ENCODE measurements at regions not wholly inside any gene's neighbourhood (a gene's known extent, or its start where the extent isn't known, plus 50 kb on each side); places are given as distances from the start of the nearest gene placed in this dataset.
A peak's percentile ranks its signal among the peaks of the same experiment; 100 is the strongest.

GRCh38 chr3:174403831-174404230, 455.3 kb upstream of the NAALADL2 start:
- Histone ChIP-seq H4K5ac (ENCODE audit: low read length) (no peak overlapping the region), H4K8ac (ENCODE audit: low read depth, low read length) (no peak overlapping the region), H2BK120ac (ENCODE audit: low read depth, low read length) (no peak overlapping the region), H2BK5ac (ENCODE audit: low read length) (no peak overlapping the region), H3K18ac (ENCODE audit: low read length) (no peak overlapping the region), H3K36me3 (ENCODE audit: control insufficient read depth, insufficient read depth, low read length) (no peaks in the 10 kb centered on the region), H3K23ac (ENCODE audit: low read length) (no peak overlapping the region), H3K4me2 (ENCODE audit: low read length) (no peak overlapping the region), H3K27ac (ENCODE audit: low read depth, low read length) (no peak overlapping the region), H3K9ac (ENCODE audit: low read length) (no peak overlapping the region), H3K4me1 (ENCODE audit: control insufficient read depth, low read depth, low read length) (no peaks in the 10 kb centered on the region), H3K4me3 (ENCODE audit: low read length) (no peak overlapping the region), H3K4ac (ENCODE audit: low read depth, low read length) (no peak overlapping the region), H2AK5ac (ENCODE audit: low read length) (no peak overlapping the region), H2BK15ac (replicated peaks; ENCODE audit: low read depth) (no peak overlapping the region), H3K56ac (ENCODE audit: low read length) (no peak overlapping the region), H3K27me3 (ENCODE audit: insufficient read depth, low read length, poor library complexity) (no peaks in the 10 kb centered on the region), H3K79me2 (ENCODE audit: control insufficient read depth, insufficient read depth, low read length) (no peaks in the 10 kb centered on the region), H3K79me1 (ENCODE audit: low read length) (no peaks in the 10 kb centered on the region)
- no peak for DNase-seq

GRCh38 chr3:174408310-174408709, 450.8 kb upstream of the NAALADL2 start:
- no peak overlapping the region for H4K5ac ChIP-seq (ENCODE audit: low read length)
- no peak overlapping the region for H2BK5ac ChIP-seq (ENCODE audit: low read length)
- H4K8ac ChIP-seq (ENCODE audit: low read depth, low read length), result no peak overlapping the region
- no peak overlapping the region for H3K4ac ChIP-seq (ENCODE audit: low read depth, low read length)
- no peaks in the 10 kb centered on the region for H3K4me1 ChIP-seq (ENCODE audit: control insufficient read depth, low read depth, low read length)
- H3K4me2 ChIP-seq (ENCODE audit: low read length), result no peak overlapping the region
- no peak overlapping the region for H2BK120ac ChIP-seq (ENCODE audit: low read depth, low read length)
- no peak overlapping the region for H3K4me3 ChIP-seq (ENCODE audit: low read length)
- H3K79me1 ChIP-seq (ENCODE audit: low read length), result no peaks in the 10 kb centered on the region
- no peak overlapping the region for H3K18ac ChIP-seq (ENCODE audit: low read length)
- H3K79me2 ChIP-seq (ENCODE audit: control insufficient read depth, insufficient read depth, low read length), result no peaks in the 10 kb centered on the region
- no peaks in the 10 kb centered on the region for H3K36me3 ChIP-seq (ENCODE audit: control insufficient read depth, insufficient read depth, low read length)
- no peak overlapping the region for H3K56ac ChIP-seq (ENCODE audit: low read length)
- no CpG with 5 or more reads among the region's 14 CpGs for WGBS (ENCODE audit: extremely low coverage, insufficient coverage, low lambda C conversion rate)
- H3K9ac ChIP-seq (ENCODE audit: low read length), result no peak overlapping the region
- DNase-seq, result peak; percentile 18
- no peak overlapping the region for H3K27ac ChIP-seq (ENCODE audit: low read depth, low read length)
- no peak overlapping the region for H3K23ac ChIP-seq (ENCODE audit: low read length)
- H2AK5ac ChIP-seq (ENCODE audit: low read length), result no peak overlapping the region
- H3K27me3 ChIP-seq (ENCODE audit: insufficient read depth, low read length, poor library complexity), result no peaks in the 10 kb centered on the region
- no peak overlapping the region for H2BK15ac ChIP-seq (replicated peaks; ENCODE audit: low read depth)

GRCh38 chr3:174409086-174409743, 449.9 kb upstream of the NAALADL2 start:
- H2BK15ac ChIP-seq (replicated peaks; ENCODE audit: low read depth), result no peak overlapping the region
- no peak overlapping the region for H3K4me3 ChIP-seq (ENCODE audit: low read length)
- no peaks in the 10 kb centered on the region for H3K4me1 ChIP-seq (ENCODE audit: control insufficient read depth, low read depth, low read length)
- H2BK5ac ChIP-seq (ENCODE audit: low read length), result no peak overlapping the region
- no peaks in the 10 kb centered on the region for H3K79me1 ChIP-seq (ENCODE audit: low read length)
- no peak overlapping the region for H3K9ac ChIP-seq (ENCODE audit: low read length)
- H3K36me3 ChIP-seq (ENCODE audit: control insufficient read depth, insufficient read depth, low read length), result no peaks in the 10 kb centered on the region
- H3K79me2 ChIP-seq (ENCODE audit: control insufficient read depth, insufficient read depth, low read length), result no peaks in the 10 kb centered on the region
- no CpG with 5 or more reads among the region's 3 CpGs for WGBS (ENCODE audit: extremely low coverage, insufficient coverage, low lambda C conversion rate)
- H3K27me3 ChIP-seq (ENCODE audit: insufficient read depth, low read length, poor library complexity), result no peaks in the 10 kb centered on the region
- H2AK5ac ChIP-seq (ENCODE audit: low read length), result no peak overlapping the region
- H3K4me2 ChIP-seq (ENCODE audit: low read length), result no peak overlapping the region
- no peak overlapping the region for H4K5ac ChIP-seq (ENCODE audit: low read length)
- no peak overlapping the region for H3K23ac ChIP-seq (ENCODE audit: low read length)
- H3K27ac ChIP-seq (ENCODE audit: low read depth, low read length), result no peak overlapping the region
- H3K4ac ChIP-seq (ENCODE audit: low read depth, low read length), result no peak overlapping the region
- H4K8ac ChIP-seq (ENCODE audit: low read depth, low read length), result no peak overlapping the region
- H3K18ac ChIP-seq (ENCODE audit: low read length), result no peak overlapping the region
- no peak overlapping the region for H2BK120ac ChIP-seq (ENCODE audit: low read depth, low read length)
- no peak overlapping the region for H3K56ac ChIP-seq (ENCODE audit: low read length)
- DNase-seq, result peak; percentile 10

- Histone ChIP-seq H4K8ac (ENCODE audit: low read depth, low read length) (no peak overlapping the region), H3K23ac (ENCODE audit: low read length) (no peak overlapping the region), H3K4me3 (ENCODE audit: low read length) (no peak overlapping the region), H3K4me2 (ENCODE audit: low read length) (no peak overlapping the region), H3K4me1 (ENCODE audit: control insufficient read depth, low read depth, low read length) (no peaks in the 10 kb centered on the region), H3K4ac (ENCODE audit: low read depth, low read length) (no peak overlapping the region), H2AK5ac (ENCODE audit: low read length) (no peak overlapping the region), H3K27ac (ENCODE audit: low read depth, low read length) (no peak overlapping the region), H4K5ac (ENCODE audit: low read length) (no peak overlapping the region), H3K79me2 (ENCODE audit: control insufficient read depth, insufficient read depth, low read length) (no peaks in the 10 kb centered on the region), H3K27me3 (ENCODE audit: insufficient read depth, low read length, poor library complexity) (no peaks in the 10 kb centered on the region), H3K9ac (ENCODE audit: low read length) (no peak overlapping the region), H3K56ac (ENCODE audit: low read length) (no peak overlapping the region), H2BK120ac (ENCODE audit: low read depth, low read length) (no peak overlapping the region), H2BK5ac (ENCODE audit: low read length) (no peak overlapping the region), H3K36me3 (ENCODE audit: control insufficient read depth, insufficient read depth, low read length) (no peaks in the 10 kb centered on the region), H3K79me1 (ENCODE audit: low read length) (no peaks in the 10 kb centered on the region), H3K18ac (ENCODE audit: low read length) (no peak overlapping the region), H2BK15ac (replicated peaks; ENCODE audit: low read depth) (no peak overlapping the region)
- peak; percentile 75 for DNase-seq
- 100% methylated on average over 1 of the region's 2 CpGs for WGBS (ENCODE audit: extremely low coverage, insufficient coverage, low lambda C conversion rate)
Measured at GRCh38 chr3:174413062-174413912, 445.8 kb upstream of the NAALADL2 start.

- H3K79me2 ChIP-seq (ENCODE audit: control insufficient read depth, insufficient read depth, low read length), result no peaks in the 10 kb centered on the region
- no peak overlapping the region for H4K5ac ChIP-seq (ENCODE audit: low read length)
- no peak overlapping the region for H3K9ac ChIP-seq (ENCODE audit: low read length)
- H2BK15ac ChIP-seq (replicated peaks; ENCODE audit: low read depth), result no peak overlapping the region
- no peak overlapping the region for H3K18ac ChIP-seq (ENCODE audit: low read length)
- no peaks in the 10 kb centered on the region for H3K79me1 ChIP-seq (ENCODE audit: low read length)
- H2BK5ac ChIP-seq (ENCODE audit: low read length), result no peak overlapping the region
- no peak for DNase-seq
- H3K4me3 ChIP-seq (ENCODE audit: low read length), result no peak overlapping the region
- no CpG with 5 or more reads among the region's 1 CpG for WGBS (ENCODE audit: extremely low coverage, insufficient coverage, low lambda C conversion rate)
- no peaks in the 10 kb centered on the region for H3K36me3 ChIP-seq (ENCODE audit: control insufficient read depth, insufficient read depth, low read length)
- no peak overlapping the region for H3K56ac ChIP-seq (ENCODE audit: low read length)
- no peaks in the 10 kb centered on the region for H3K27me3 ChIP-seq (ENCODE audit: insufficient read depth, low read length, poor library complexity)
- no peak overlapping the region for H3K4ac ChIP-seq (ENCODE audit: low read depth, low read length)
- H3K4me1 ChIP-seq (ENCODE audit: control insufficient read depth, low read depth, low read length), result no peaks in the 10 kb centered on the region
- H3K23ac ChIP-seq (ENCODE audit: low read length), result no peak overlapping the region
- H4K8ac ChIP-seq (ENCODE audit: low read depth, low read length), result no peak overlapping the region
- no peak overlapping the region for H3K27ac ChIP-seq (ENCODE audit: low read depth, low read length)
- no peak overlapping the region for H2BK120ac ChIP-seq (ENCODE audit: low read depth, low read length)
- H3K4me2 ChIP-seq (ENCODE audit: low read length), result no peak overlapping the region
- H2AK5ac ChIP-seq (ENCODE audit: low read length), result no peak overlapping the region
Measured at GRCh38 chr3:174414902-174415301, 444.2 kb upstream of the NAALADL2 start.

Data from mesendoderm (in vitro differentiated cells).